ENCODE measurements at regions not wholly inside any gene's neighbourhood (a gene's known extent, or its start where the extent isn't known, plus 50 kb on each side); places are given as distances from the start of the nearest gene placed in this dataset.
A peak's percentile ranks its signal among the peaks of the same experiment; 100 is the strongest.
"Not testable (repeated sequence)": the region's sequence is repeated elsewhere in the genome, so short reads cannot be mapped to it uniquely, and the experiment has no call there.

GRCh38 chr16:62406387-62406786, 370.1 kb upstream of the CDH8 start:
- DNase-seq: no peak

DNA sequence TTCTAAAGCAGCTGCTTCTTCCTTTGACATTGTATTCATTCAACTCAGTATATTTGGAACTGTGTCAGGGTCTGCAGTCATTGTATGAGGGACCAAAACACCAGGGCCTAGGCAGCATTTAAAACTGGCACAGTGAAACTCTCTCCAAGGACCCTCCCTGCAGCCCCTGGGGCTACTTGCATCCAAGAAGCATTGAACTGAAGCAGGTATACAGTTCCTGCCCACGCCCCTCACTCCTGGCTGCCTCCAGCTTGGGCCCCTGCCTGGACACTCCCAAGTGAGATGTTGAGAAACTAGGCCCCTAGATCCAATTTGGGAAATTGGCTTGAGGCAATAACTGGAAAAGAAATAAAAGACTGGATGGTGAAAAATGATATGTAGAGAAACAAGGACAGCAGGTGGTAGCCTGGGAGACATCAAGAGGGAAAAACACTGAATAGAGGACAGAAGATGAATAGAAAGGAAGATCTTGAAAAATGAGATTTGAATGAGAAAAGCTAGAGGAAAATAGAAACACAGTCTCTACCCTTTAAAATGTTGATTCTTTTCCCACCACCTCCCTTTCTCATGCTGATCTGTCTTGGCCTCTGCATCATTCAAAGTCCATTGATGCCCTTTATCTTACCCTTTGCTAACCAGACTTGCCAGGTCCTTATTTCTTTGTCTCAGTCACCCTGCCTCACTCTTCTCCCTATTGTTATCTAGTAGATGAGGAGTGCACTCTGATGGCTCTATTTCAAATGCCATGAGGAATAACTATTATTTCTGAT, 368.8 kb upstream of the CDH8 start:
- no peak for DNase-seq

DNA sequence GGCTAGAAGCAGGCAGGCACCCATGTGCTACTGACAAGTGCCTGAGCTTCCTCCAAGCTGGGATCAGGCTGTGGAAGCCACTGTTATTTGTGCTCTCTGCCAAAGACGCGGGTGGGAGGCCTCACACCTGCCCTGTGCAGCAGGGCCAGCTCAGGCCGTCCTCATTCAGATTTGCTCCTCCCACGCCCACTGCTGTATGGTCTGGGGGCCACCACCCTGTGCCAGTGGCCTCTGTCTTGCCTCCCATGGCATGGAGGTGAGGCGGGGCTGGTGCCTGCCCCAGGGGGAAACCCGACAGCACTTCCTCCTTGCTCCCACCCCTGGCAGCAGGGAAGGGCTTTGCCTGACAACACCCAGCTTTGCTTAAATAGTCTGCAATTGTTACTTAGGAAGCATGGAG, 356.5 kb upstream of the CDH8 start:
- no peak for DNase-seq

- DNase-seq: no peak
These were observed 355.7 kb upstream of the CDH8 start for GRCh38 chr16:62391940-62392339.

- no peak for DNase-seq
These were observed 354.9 kb upstream of the CDH8 start for GRCh38 chr16:62391134-62391533.

DNA sequence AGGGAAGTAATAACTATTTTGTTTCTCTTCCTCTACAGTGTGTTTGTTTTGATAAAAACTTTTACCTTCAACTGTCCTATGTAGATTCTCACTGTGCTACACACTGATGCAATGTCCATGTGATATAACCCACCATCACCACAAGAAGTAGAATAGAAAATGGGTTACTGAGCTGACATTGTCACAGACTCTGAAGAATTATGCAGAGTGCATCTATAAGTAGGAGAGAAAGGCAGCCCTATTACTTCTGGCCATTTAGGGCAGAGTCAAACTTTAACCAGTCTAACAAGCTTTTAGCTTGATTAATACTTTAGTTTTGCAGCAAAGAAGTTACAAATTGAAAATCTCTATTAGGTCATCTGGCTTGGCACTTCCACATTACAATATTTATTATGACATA, 354.0 kb upstream of the CDH8 start:
- DNase-seq: no peak

- DNase-seq: no peak
These were observed 350.2 kb upstream of the CDH8 start for GRCh38 chr16:62386411-62386810.

DNA sequence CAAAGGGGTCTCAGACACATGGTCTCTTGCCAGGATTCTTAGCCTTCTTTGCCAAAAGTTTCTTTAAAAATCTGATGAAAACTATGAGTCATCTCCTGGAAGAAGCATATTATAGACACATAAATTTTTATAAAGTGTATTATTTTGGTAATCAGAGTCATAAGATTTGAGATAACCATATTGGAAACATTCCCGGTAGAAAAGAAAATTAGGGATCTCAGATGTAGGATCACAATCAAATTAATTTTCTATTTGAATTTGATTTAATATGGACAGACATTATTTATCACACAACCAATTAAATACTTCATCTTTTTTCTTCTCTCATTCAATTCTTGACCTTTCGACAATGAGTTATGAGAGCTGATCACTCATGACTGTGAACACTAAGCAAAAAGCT, 347.7 kb upstream of the CDH8 start:
- no peak for DNase-seq

DNA sequence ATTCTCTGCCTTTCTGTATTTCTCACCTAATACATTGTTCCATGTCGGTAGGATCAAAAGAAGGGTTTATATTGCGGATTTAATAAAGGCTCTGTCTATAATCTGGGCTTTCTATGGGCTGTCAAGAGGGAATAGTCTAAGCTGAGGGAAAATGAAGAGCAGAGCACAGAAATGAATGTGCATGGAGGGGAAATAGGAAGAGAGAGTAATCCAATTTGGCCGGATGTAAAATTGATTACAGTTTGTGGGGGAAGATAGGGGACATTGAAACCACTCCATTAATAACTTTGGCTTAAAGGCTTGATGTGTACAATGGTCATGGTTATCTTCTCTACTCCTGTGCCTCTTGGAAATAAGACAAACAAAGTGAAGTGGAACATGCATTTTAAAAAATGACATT, 334.2 kb upstream of the CDH8 start:
- DNase-seq: no peak

DNA sequence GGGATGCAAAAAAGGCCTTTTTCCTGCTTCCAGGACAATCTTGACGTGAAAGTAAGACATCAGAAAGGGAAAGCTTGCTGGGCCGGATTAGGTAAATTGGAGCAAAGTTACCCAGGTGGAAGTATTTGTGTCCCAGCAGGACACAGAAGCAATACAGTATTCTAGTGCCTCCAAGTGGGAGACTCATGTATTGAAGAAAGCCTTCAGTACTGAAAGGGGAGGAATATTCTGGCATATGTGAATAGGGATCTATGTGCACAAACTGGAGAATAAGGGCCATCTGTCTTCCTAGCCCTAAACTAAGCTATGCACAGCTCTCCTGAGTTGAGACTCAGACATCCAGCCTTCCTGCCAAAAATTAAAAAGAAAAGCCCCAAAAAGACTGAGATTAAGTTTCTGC, 327.3 kb upstream of the CDH8 start:
- DNase-seq: no peak

DNA sequence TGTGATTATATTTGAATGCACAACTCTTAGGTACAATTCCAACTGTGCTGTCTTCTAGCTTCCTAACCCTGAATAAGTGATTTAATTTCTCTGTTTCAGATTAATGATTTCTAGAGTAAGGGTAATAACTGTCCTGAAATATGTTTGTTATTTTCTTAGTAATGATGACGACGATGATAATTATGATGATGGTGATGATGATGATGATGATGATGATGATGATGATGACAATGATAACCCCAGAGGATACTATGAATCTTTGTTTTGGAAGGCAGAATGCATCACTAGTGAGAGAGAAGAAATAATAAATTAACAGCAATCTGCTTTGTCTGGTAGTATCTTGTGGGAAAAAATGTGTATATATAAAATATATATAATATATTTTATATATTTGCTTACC, 317.1 kb upstream of the CDH8 start:
- DNase-seq: no peak

DNA sequence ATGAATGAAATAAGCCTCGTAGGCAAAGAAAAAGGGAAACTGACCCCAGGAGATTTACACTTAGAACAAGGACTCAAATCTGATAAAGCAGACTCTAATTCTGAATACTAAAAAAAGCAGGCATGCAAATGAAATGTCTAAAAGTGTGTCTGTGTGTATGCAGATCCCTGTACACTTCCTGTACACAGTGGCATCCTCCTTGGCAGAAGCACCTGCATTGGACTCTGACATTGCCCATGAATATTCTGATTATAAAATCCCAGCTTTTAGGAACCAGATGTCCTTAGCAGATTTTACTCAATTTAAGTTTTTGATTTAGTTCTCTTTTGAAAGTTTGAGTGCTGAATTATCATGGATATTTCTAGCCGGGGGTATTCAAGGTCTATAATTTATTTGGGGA, 306.0 kb upstream of the CDH8 start:
- peak; percentile 13 for DNase-seq

GRCh38 chr16:62335356-62335755, 299.1 kb upstream of the CDH8 start:
- DNase-seq: no peak

DNA sequence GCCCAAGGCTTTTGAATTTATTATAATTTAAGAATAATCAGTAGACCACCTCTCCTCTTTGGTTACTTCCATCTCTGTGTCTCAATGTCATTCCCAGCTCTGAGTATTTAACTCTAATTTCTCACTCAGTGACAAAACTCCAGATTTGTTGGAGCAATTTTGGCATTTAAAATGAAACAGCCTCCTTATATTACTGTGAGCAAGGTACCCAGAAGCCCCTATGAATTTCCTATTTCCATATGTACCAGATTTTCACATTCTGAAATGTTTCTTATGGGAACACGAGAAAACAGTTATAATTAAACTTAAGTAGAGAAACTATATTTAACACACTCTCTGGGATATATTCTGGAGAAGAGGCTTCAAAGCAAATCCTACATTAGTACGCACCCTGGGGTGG, 285.4 kb upstream of the CDH8 start:
- no peak for DNase-seq

DNA sequence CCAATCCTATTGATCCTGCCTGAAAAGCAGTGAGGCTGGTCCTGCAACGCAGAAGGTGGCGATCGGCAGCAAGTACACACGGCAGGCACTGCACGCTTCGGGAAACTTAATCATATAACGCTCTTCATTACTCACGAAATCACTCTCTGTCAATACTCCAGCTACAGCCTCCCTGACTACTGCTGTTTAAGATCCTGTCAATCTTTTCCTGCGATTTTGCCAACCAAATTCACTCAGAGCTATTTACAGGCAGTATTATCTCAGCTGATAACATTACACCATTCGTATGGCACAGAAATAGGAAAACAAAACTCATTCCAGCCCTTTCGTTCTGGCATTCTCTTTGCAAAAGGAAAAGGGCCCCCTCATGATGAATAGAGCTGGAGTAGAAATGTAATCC, 262.4 kb upstream of the CDH8 start:
- DNase-seq: no peak

- no peak for DNase-seq
These were observed 258.2 kb upstream of the CDH8 start for GRCh38 chr16:62294213-62294972.

DNA sequence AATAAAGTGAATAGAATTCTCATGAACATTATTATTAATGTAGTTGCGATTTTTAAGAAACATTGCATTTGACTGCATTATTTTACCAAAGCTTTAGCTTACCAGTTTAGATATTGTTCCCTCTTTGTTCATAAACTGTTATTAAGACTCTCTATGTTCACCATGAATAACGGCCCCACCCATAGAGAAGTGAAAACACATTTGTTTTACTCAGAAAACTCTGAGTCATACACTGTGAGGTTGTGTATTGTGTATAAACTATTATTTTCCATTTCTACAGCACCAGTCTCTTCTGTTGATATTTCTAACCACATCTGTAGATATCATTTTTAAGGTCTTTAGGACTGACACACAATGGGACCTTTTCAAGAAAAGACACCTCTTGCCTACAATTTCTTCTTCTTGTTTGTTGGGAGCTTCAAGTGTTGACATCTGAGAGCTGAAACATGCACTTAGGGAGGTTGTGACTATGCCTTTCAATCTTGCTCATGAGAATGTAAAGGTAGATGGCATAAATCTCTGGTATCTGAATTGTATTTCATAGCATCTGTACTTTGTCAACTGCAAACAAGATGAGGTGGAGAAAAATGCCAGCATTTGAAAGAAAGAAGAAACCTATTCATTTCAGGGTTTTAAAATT, 252.9 kb upstream of the CDH8 start:
- no peak for DNase-seq

DNA sequence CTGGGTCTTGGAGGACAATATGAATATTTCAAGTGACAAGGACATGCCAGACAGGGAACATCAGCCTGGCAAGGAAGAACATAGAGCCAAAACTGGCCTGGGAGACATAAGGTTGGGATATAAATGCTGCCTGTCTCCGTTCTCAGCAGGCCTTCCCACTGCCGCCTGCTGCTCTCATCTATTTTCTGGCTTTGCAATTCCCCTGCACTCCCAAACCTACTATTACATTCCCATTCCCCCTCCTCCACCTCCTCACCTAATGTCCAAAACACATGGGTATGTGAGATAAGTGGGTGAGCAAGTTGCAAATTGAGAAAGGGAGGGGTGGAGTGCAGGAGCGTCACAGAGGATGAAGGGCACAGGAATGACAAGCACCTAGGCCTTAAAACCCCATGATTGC, 244.3 kb upstream of the CDH8 start:
- no peak for DNase-seq

DNA sequence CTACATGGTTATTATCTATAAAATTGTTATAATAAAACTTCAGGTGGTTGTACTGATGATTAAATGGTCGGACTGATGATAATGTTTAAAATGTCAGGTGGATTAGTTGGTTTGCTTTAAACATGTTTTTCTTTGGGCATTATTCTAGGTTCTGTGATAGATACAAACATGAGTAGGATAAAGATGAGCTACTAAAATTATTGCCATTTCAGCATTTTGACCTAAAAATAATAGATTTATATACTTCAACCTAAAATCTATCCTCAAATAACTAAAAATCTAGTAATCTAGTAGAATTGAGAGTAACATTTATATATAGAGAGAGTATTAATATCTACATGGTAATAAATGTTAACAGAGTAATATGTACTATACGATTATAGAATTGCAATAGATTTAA, 241.7 kb upstream of the CDH8 start:
- no peak for DNase-seq

DNA sequence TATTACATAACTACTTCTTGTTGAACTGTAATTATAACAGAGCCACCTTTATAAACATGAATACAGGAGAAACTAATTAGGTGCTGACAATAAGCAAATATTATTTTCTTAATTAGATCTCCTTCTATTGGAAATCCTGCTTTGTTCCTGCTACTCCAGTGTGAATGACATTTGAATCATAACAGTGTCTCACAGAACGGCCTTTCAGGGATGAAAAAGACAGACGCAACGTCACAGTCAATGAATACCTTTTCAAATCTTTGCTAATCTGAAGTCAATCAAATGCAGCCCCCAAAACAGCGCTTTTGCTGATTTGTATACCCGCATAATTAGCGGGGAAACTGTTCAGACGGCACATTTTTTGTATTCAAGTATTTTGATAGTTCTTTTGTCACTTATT, 240.4 kb upstream of the CDH8 start:
- no peak for DNase-seq

- no peak for DNase-seq
These were observed 235.8 kb upstream of the CDH8 start for GRCh38 chr16:62272035-62272434.

GRCh38 chr16:62261760-62262159, 225.5 kb upstream of the CDH8 start:
- DNase-seq: no peak

DNA sequence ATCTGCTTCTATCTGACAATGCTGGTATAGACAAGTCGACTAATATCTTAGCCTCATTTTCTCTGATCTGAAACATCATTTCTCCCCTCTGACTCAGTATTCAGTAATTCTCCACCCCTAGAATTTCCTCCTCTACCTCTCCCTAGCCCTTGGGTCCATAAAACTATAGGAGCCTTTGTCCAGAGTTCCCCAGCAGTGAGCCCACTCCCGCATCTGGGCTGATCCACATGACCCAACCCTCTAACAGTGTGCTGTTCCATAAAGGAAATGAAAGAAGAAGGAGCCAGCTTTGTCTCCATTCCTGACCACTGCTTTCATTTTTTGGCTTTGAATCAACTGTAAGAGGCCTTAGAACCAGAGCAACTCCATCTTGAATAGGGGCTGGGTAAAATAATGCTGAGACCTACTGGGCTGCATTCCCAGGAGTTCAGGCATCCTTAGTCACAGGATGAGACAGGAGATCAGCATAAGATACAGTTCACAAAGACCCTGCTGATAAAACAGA, 222.7 kb upstream of the CDH8 start:
- not testable (repeated sequence) for DNase-seq

- DNase-seq: peak; percentile 0
These were observed 220.2 kb upstream of the CDH8 start for GRCh38 chr16:62256406-62256805.

Measured in NCI-H526 treated with DMSO at 0.1 percent for 48 hours (cell line).